Esophagus muscularis mucosa (tissue), 4 donors: ENCODE measurements at regions not wholly inside any gene's neighbourhood (a gene's known extent, or its start where the extent isn't known, plus 50 kb on each side); places are given as distances from the start of the nearest gene placed in this dataset.

Experiments
- CTCF ChIP-seq, 3 experiments: fragments of 200-600 bp in 2 of 3; fragments of 450-650 bp in 1 of 3; sonication (generic) in 2 of 3; IDR thresholded peaks; one replicate each; pipeline ENCODE4 v1.5.1; 2017 to 2019; ENCODE audit warnings: antibody characterized with exemption in 3 of 3, mild to moderate bottlenecking in 2 of 3, moderate library complexity in 1 of 3
- EP300 ChIP-seq: sonication (generic); formaldehyde crosslinking; IDR thresholded peaks from one replicate; pipeline ENCODE4 v1.6.1; 2017; ENCODE audit warnings: antibody characterized with exemption
- POLR2A ChIP-seq: fragments of 450-650 bp; IDR thresholded peaks from one replicate; pipeline ENCODE4 v1.6.1; 2017; ENCODE audit warnings: antibody characterized with exemption, moderate library complexity, mild to moderate bottlenecking, low read depth
- POLR2AphosphoS5 ChIP-seq, 2 donors: sonication (generic); formaldehyde crosslinking; IDR thresholded peaks; one replicate each; pipeline ENCODE4 v1.6.1; 2017; ENCODE audit warnings: antibody characterized with exemption in 2 of 2

- TF ChIP-seq CTCF (IDR thresholded peaks at IDR 0.05) (no peak), POLR2A (no peak), POLR2AphosphoS5 (IDR thresholded peaks at IDR 0.05) (no peak), EP300 (no peak)
These were observed 203.8 kb upstream of the SLITRK6 start for GRCh38 chr13:86003029-86003428.
